NCI-H2227 treated with DMSO at 0.1 percent for 48 hours (cell line): ENCODE measurements at regions not wholly inside any gene's neighbourhood (a gene's known extent, or its start where the extent isn't known, plus 50 kb on each side); places are given as distances from the start of the nearest gene placed in this dataset.
A peak's percentile ranks its signal among the peaks of the same experiment; 100 is the strongest.

Experiments
- DNase-seq: peaks from one replicate; lab custom pipeline; 2025; lab: John Stamatoyannopoulos, UW

GRCh38 chr7:31398815-31399214 lies 58.3 kb upstream of the NEUROD6 start:
- no peak for DNase-seq

DNA sequence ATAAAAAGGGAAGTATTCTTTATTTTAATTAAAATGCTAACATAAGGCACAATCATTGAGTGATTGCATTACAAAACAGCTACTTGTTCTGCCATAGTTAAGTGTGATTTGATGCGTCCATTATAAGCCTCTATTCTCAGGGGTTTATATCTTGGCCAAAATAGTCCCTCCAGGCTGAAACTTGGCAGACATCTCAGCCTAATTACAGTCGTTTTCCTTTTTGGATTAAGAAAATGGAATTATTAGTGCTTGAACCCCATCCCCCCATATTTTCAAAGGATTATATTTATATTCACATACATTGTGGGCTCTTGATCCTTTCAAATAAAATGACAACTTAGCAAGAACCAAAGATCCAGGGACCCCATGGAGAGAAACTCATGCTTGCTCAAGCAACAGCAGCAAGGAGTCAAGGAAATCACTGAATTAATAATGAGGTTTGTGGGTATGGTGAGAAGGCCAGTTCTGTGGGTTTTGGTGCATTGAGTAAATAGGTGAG lies 66.7 kb upstream of the NEUROD6 start:
- no peak for DNase-seq

DNA sequence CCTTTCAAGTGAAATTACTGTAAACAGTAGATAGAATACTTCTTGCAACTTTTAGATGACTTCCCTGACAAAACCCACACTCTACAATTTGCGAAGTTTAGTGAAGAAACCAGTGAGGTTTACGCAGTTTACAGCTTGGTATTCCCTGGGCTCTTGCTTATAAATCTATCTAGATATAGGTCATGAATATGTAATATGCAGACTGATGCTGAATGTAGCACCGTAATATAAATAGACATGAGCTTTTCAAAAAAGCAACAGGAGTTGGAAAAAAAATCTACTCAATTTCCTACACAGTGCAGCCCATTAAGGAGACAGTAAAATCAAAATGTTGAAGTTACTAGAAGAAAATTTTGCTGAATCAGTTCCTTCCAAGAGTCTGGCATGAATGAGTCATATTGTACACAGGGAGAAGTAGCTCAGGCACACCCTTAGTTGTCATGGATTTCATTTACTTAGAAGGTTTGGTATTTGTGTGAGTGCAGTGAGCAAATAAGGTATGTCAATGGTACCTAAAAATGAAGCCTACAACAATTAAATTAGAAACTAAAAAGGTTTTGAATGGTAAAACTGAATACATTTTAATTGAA lies 67.7 kb upstream of the NEUROD6 start:
- no peak for DNase-seq

GRCh38 chr7:31410265-31410664 lies 69.7 kb upstream of the NEUROD6 start:
- no peak for DNase-seq

GRCh38 chr7:31411416-31411815 lies 70.9 kb upstream of the NEUROD6 start:
- DNase-seq: no peak

- no peak for DNase-seq
These were observed 73.2 kb upstream of the NEUROD6 start for GRCh38 chr7:31413766-31414165.

DNA sequence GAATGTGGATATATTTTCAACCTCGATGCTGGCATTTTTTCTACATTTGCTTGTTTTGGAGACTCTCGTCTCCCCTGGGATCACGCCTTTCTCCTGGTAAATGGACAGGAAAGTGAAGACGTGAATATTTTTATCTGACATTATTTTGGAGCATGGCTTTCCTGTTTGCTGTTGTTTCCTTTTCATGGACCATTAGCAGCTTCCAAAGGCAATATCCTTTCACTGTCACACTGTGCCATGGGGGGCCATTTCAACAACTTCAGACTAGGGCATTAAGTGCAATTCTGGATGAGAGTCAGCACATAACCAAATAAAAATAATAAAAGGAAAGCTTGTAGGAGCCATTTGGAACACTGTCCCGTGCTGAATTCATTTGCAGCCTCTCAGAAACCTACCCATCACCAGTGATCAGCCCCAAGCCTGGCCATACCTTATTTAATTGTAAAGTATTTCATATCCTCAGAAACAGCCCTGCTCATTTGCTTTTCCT lies 75.9 kb upstream of the NEUROD6 start:
- DNase-seq: no peak

DNA sequence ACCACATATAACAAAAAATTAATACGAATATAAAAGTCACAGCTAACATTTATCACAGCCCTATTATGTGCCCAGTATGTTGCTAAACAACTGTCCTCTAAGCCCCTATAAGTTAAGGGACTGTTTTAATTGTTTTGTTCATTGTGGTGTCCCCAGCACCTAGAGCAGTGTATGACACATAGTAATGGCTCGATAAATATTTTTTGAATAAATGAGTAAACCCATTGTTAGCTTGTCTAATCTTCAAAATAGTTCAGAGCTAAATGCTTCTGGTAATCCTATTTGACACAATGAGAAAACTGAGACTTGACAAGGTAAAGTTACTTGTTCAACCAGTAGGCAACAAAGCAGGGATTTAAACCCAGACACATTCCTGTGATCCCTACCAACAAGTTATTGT lies 78.4 kb upstream of the NEUROD6 start:
- no peak for DNase-seq

DNA sequence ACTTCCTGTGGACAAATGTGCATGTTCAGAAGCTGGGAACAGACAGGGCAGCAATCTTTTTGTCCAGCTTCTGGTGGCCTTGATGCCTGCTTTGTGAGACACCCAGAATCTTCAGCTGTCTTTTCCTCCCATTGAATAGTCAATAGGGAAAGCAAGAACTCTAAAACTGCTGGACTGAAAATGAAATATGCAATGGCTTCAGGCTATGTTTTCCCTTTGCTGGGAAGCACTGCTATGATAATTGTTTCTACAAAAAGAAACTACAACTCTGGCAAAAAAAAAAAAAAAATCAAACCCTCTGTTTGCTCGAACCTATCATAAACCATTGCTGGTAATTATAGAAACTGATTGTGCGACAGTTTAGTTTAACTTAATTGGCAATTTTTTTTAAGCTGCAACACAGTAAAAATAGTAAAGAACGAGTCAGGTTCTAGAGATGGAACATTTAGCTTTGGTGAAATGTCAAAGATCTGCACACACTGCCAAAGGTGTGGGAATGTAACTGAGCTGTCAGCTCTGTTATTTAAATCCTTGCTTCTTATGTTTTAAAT lies 79.1 kb upstream of the NEUROD6 start:
- no peak for DNase-seq

DNA sequence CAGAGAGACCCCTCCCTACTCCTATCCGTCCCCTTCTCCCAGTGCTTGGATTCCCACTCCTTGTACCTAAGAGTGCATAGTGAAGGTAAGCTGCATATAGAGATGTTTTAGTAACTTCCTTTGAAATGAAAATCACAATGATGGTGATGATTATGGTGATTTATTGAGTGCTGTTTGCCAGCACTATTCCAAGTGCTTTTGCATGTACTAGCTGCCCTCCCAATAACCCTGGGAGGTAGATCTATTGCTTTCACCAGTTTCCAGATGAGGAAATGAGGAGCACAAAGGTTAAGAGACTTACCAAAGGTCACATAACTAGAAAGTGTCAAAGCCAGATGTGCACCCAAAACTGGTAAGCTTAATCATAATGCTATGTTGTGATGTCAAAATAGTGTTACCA lies 80.4 kb upstream of the NEUROD6 start:
- DNase-seq: no peak

- no peak for DNase-seq
These were observed 81.1 kb upstream of the NEUROD6 start for GRCh38 chr7:31421607-31422006.

GRCh38 chr7:31423994-31424393 lies 83.5 kb upstream of the NEUROD6 start:
- DNase-seq: no peak

DNA sequence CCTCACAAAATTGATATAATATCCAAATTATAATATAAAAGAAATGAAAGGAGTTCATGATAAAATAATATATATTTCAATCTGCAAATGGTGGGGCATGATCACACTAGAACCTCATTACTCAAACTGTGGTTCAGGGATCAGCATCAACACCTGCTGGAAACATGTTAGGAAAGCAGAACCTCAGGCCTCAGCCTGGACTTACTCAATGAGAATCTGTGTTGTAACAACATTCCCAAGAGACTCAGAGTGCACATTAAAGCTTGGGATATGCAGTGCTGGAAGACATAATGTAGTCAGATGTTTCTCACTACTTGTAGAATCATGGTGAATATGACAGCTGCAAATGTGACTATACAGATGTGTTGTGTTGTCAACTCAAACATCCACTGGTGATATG lies 81.7 kb upstream of the ITPRID1 start:
- no peak for DNase-seq

- DNase-seq: no peak
These were observed 81.0 kb upstream of the ITPRID1 start for GRCh38 chr7:31432836-31433340.

DNA sequence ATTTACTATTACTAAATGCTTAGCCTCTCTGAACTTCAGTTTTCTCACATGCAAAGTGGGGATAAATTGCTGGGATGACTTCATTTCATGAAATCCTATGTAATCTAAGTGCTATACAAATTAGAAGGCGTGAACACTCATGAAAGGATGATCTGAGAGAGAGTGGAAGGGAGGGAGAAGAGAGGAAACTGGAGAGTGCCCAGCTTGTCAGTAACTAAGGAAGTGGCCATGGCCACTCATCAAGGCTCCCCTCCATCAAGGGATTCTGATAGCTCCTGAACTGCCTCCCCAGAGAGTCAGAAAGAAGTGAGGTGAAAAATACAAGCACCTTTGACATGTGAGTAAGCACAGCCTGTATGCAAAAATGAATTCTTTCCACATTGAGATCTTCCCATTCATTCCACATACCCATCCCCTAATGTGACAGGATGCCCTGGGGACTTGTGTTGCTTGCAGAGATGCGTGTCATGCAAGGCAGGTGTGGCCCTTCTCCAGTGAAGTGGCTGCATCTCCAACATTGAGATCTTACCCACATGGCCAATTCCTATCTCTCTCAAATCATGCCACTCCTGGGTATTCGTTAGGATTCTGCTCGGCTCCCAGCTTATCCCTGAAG lies 76.5 kb upstream of the ITPRID1 start:
- no peak for DNase-seq

GRCh38 chr7:31439165-31439564 lies 74.7 kb upstream of the ITPRID1 start:
- DNase-seq: no peak

GRCh38 chr7:31440511-31440910 lies 73.4 kb upstream of the ITPRID1 start:
- no peak for DNase-seq

GRCh38 chr7:31442626-31443025 lies 71.3 kb upstream of the ITPRID1 start:
- DNase-seq: no peak

DNA sequence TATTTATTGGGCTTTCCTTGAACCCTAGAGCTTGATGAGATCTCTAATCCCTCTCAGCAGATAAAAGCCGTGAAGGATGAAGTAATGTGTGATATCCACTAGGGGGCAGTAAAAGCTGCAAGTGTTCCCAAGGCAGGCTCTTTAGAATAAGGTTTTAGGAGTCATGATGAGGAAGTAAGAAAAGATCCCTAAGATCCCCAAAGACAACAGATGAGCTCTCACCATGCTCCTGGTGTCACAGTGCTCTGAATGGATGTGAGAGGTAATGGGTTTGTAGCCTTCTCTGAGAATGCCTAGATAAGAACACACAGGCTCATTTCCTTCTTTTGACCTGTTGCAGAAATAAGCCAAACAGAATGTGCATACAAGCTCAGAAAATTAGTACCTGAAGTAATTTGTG lies 70.4 kb upstream of the ITPRID1 start:
- peak; percentile 20 for DNase-seq

- no peak for DNase-seq
These were observed 69.7 kb upstream of the ITPRID1 start for GRCh38 chr7:31444196-31444595.

DNA sequence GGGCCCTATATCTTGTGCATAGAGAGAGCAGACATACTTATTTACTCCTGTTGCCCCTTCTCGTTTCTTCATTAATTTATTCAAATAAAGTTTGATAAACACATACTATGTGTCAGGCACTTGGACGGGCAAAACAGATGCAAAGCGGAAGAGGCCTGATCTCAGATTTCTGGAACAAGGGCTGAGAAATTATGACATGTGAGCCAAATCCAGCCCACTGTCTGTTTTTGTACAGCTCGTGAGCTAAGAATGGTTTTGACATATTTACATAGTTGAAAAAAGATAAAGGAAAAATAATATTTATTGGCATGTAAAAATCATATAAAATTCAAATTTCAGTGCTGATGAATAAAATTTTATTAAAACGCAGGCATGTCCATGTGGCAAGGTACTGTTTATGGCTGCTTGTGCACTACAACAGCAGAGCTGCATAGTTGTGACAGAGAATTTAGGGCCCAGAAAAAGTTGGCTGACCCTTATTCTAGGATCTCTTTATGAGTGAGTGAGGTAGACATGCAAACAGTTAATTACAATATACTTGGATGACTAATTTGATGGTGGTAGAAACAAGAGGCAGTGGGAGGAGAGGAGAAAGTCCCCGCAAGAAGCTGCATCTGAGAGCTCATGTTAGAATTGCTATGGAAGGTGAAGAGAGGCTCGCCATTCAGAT lies 68.1 kb upstream of the ITPRID1 start:
- no peak for DNase-seq

- DNase-seq: no peak
These were observed 65.2 kb upstream of the ITPRID1 start for GRCh38 chr7:31448649-31449048.

DNA sequence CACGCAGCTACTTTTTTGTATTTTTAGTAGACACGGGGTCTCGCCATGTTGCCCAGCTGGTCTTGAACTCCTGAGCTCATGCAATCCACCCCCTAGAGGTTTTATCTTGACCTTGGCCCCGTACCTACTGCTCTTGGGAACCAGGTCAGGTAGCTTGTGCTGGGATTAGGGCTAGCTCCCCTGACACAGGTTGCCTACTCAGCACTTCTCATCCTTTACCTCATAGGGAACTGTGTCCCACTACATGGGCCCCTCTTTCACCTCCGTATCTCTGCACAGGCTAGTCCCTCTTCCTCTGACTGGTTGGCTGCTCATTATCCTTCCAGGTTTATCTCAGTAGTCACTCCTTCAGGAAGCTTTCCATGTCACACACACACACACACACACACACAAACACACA lies 58.0 kb upstream of the ITPRID1 start:
- DNase-seq: no peak
